Spleen (tissue), 11 donors: ENCODE measurements at regions not wholly inside any gene's neighbourhood (a gene's known extent, or its start where the extent isn't known, plus 50 kb on each side); places are given as distances from the start of the nearest gene placed in this dataset.

Experiments
- DNase-seq: peaks from one replicate; pipeline ENCODE4 v3.0.0-alpha.2; 2020
- H3K27ac ChIP-seq, 8 donors: fragments of 200-600 bp; sonication (generic) in 7 of 8; 1 replicate in 4 of 8; 2 replicates in 4 of 8; pipeline versions ENCODE4 v1.5.0 to v1.8.0; 2016 to 2021; ENCODE audit warnings: inconsistent platforms in 4 of 8, mild to moderate bottlenecking in 4 of 8, moderate library complexity in 1 of 8
- H3K27me3 ChIP-seq, 7 donors: fragments of 200-600 bp; sonication (generic) in 6 of 7; replicated peaks in 1 of 7; 1 replicate in 4 of 7; 2 replicates in 3 of 7; pipeline versions ENCODE4 v1.5.0 to v1.8.0; 2016 to 2021; ENCODE audit warnings: inconsistent platforms in 3 of 7, mild to moderate bottlenecking in 1 of 7
- H3K36me3 ChIP-seq, 6 donors: fragments of 200-600 bp; sonication (generic) in 5 of 6; 1 replicate in 4 of 6; 2 replicates in 2 of 6; pipeline versions ENCODE4 v1.5.0 to v1.8.0; 2016 to 2021; ENCODE audit warnings: inconsistent platforms in 2 of 6
- H3K4me1 ChIP-seq, 6 donors: fragments of 200-600 bp; sonication (generic) in 5 of 6; 1 replicate in 3 of 6; 2 replicates in 3 of 6; pipeline versions ENCODE4 v1.5.0 to v1.8.0; 2016 to 2021; ENCODE audit warnings: inconsistent platforms in 3 of 6
- H3K4me3 ChIP-seq, 8 donors: fragments of 200-600 bp; sonication (generic) in 7 of 8; 1 replicate in 4 of 8; 2 replicates in 4 of 8; pipeline versions ENCODE4 v1.5.0 to v1.8.0; 2016 to 2021; ENCODE audit warnings: inconsistent platforms in 4 of 8, mild to moderate bottlenecking in 4 of 8, moderate library complexity in 2 of 8
- H3K9me3 ChIP-seq, 8 donors: fragments of 200-600 bp; sonication (generic) in 7 of 8; 1 replicate in 4 of 8; 2 replicates in 4 of 8; pipeline versions ENCODE4 v1.5.0 to v1.8.0; 2016 to 2021; ENCODE audit warnings: inconsistent platforms in 4 of 8
- POLR2A ChIP-seq, 3 donors: fragments of 450-650 bp; IDR thresholded peaks; one replicate each; pipeline ENCODE4 v1.5.1; 2017; ENCODE audit warnings: antibody characterized with exemption in 3 of 3, mild to moderate bottlenecking in 1 of 3
- POLR2AphosphoS5 ChIP-seq, 3 donors: sonication (generic); formaldehyde crosslinking; IDR thresholded peaks; one replicate each; pipeline ENCODE4 v1.5.1; 2017; ENCODE audit warnings: antibody characterized with exemption in 3 of 3
- WGBS, 5 donors: extraction: QIAGEN DNeasy Blood & Tissue Kit in 3 of 5; methylation state at CpG; one replicate each; pipeline versions ENCODE4 v1.1.5 to v1.1.7; 2013 to 2018; 5-methylcytosine and 5-hydroxymethylcytosine counted together
- intact Hi-C: fragments of 100-400 bp; cut with DNase I; formaldehyde crosslinking; loops from one replicate; pipeline ENCODE4 v1.15.0; 2023; ENCODE audit warnings: low total_unique reads
- TF ChIP-seq, protein P1 (sequence below), 11 experiments: fragments of 200-600 bp in 7 of 11; fragments of 450-650 bp in 4 of 11; sonication (generic) in 4 of 11; IDR thresholded peaks in 8 of 11; conservative IDR thresholded peaks in 3 of 11; 1 replicate in 7 of 11; 2 replicates in 4 of 11; pipeline versions ENCODE4 v1.4.0 to v1.8.0; 2016 to 2021; ENCODE audit warnings: antibody characterized with exemption in 11 of 11, inconsistent platforms in 4 of 11, mild to moderate bottlenecking in 1 of 11
- donor health status: healthy with polysubstance abuse.
- donor health status: DM: no; HTN: no; CAD: no; lungs with moderate emphysema.
- donor health status: DM: no; HTN: no; CAD: no.
- donor health status: Bipolar disorder and iron deficiency.
- donor health status: healthy.
- donor health status: DM: no; HTN: no; CAD: no.
- donor health status: DM: yes; HTN: yes; CAD: no.

DNA sequence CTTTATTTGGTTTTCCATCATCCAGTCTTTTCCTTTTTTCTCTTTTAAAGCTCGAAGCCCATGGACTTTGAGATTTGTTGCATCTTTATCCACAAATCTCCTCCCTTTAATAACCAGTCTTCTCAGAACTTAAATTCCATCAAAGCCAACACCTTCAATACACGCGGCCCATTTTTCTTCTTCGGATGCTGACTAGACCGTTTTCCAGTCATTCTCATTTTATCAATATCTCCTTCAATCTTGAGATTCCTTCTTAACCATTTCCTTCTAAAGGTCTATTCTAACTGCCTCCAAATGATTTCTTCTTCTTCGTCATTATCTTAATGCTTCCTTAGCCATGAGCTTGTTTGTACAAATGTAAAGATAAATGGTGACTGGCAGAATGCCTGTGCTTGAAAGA is 173.5 kb downstream of the BAMBI start:
- DNase-seq, result no peak
- intact Hi-C loops, result no loop called here
- Histone ChIP-seq H3K27ac (no peak overlapping the region), H3K4me3 (no peak overlapping the region), H3K36me3 (no peaks in the 10 kb centered on the region), H3K4me1 (peaks cover 0 to 6% (median 0%) of the 10 kb centered on the region in 6 donors), H3K9me3 (peaks cover 0 to 4% (median 0%) of the 10 kb centered on the region in 8 donors), H3K27me3 (no peaks in the 10 kb centered on the region)
- TF ChIP-seq, protein P1, sequence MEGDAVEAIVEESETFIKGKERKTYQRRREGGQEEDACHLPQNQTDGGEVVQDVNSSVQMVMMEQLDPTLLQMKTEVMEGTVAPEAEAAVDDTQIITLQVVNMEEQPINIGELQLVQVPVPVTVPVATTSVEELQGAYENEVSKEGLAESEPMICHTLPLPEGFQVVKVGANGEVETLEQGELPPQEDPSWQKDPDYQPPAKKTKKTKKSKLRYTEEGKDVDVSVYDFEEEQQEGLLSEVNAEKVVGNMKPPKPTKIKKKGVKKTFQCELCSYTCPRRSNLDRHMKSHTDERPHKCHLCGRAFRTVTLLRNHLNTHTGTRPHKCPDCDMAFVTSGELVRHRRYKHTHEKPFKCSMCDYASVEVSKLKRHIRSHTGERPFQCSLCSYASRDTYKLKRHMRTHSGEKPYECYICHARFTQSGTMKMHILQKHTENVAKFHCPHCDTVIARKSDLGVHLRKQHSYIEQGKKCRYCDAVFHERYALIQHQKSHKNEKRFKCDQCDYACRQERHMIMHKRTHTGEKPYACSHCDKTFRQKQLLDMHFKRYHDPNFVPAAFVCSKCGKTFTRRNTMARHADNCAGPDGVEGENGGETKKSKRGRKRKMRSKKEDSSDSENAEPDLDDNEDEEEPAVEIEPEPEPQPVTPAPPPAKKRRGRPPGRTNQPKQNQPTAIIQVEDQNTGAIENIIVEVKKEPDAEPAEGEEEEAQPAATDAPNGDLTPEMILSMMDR (IDR thresholded peaks at IDR 0.05 in 8 of 11, conservative IDR thresholded peaks at IDR 0.05 in 3 of 11), result no peak
- TF ChIP-seq POLR2AphosphoS5 (IDR thresholded peaks at IDR 0.05), result no peak
- WGBS, 5 donors, result 88 to 92% (median 91%) methylated on average over 6 of the region's 6 CpGs

DNA sequence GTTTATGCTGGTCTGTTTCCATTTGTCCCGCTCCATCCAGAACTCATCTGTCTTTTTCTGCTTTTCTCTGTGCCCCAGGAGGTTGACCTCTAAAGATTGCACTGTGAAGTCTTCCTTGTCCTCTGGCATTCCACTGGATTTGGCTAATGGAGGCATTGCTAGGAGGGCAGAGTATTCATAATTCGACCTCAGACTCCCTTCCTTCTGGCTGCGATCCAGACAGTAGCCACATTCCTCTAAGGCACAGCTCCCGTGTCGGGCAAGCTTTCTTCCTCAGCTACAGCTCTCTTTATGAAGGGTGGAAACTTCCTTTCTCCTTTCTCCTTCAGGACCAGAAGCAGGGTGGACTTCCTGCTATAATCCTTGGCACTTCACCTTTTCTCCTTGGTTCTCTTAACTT is 175.9 kb downstream of the BAMBI start:
- Histone ChIP-seq H3K9me3 (peaks cover 0 to 5% (median 0%) of the 10 kb centered on the region in 8 donors), H3K27me3 (no peaks in the 10 kb centered on the region), H3K27ac (peak overlapping the region in 1 of 8 donors; percentile 28), H3K4me3 (no peak overlapping the region), H3K4me1 (peaks cover 0 to 6% (median 0%) of the 10 kb centered on the region in 6 donors), H3K36me3 (no peaks in the 10 kb centered on the region)
- peak in 1 of 3 donors; percentile 9 for TF ChIP-seq POLR2AphosphoS5 (IDR thresholded peaks at IDR 0.05)
- no peak for TF ChIP-seq POLR2A (IDR thresholded peaks at IDR 0.05)
- TF ChIP-seq, protein P1 (IDR thresholded peaks at IDR 0.05 in 8 of 11, conservative IDR thresholded peaks at IDR 0.05 in 3 of 11), result no peak
- intact Hi-C loops, result no loop called here
- no peak for DNase-seq
- 45 to 72% (median 58%) methylated on average over 5 of the region's 5 CpGs for WGBS, 5 donors

DNA sequence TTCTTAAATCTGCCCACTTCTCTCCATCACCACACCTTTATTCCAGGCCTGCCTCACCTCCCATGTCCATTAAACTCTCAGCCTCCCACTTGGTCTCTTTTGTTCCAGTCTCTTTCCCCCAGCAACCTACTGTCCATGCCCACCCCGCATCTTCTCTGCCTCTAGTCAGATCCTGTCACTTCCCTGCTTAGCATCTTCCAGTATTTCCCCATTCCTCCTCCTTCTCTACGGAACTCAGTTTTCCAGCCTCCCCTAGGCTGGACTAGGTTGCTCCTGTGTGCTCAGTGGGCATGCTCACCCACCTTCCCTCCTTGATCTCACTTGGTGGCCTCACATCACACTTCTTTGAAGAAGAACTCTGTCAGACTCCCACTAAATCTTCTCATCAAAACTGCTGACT is 179.8 kb downstream of the BAMBI start:
- intact Hi-C loops, result no loop called here
- no peak overlapping the region for H3K4me3 ChIP-seq
- peaks cover 0 to 4% (median 0%) of the 10 kb centered on the region in 7 donors for H3K27me3 ChIP-seq
- peaks cover 0 to 5% (median 0%) of the 10 kb centered on the region in 8 donors for H3K9me3 ChIP-seq
- no peak for TF ChIP-seq POLR2A (IDR thresholded peaks at IDR 0.05)
- TF ChIP-seq, protein P1 (IDR thresholded peaks at IDR 0.05 in 8 of 11, conservative IDR thresholded peaks at IDR 0.05 in 3 of 11), result no peak
- no peak for TF ChIP-seq POLR2AphosphoS5 (IDR thresholded peaks at IDR 0.05)
- no peaks in the 10 kb centered on the region for H3K36me3 ChIP-seq
- WGBS, 5 donors, result 88 to 98% (median 95%) methylated on average over 2 of the region's 2 CpGs
- DNase-seq, result no peak
- H3K4me1 ChIP-seq, result peaks cover 0 to 6% (median 0%) of the 10 kb centered on the region in 6 donors
- H3K27ac ChIP-seq, result no peak overlapping the region

DNA sequence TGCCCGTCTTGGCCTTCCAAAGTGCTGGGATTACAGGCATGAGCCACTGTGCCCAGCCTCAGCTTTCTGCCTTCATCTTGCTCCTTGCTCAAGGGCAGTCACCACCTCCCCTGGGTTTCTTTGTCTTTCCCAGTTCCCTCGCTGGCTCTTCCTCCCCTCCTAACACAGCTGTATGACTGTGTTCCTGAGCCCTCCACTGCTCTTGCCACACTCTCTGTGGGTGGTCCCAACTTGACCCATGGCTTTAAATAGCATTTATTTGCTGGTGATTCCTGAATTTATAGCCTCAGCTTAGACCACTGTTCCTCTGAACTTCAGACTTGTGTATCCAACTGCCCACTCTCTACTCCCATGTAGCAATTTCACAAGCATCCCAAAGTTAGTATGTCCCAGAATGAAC is 181.3 kb downstream of the BAMBI start:
- no peak for DNase-seq
- H3K9me3 ChIP-seq, result peaks cover 0 to 5% (median 0%) of the 10 kb centered on the region in 8 donors
- TF ChIP-seq, protein P1 (IDR thresholded peaks at IDR 0.05 in 8 of 11, conservative IDR thresholded peaks at IDR 0.05 in 3 of 11), result no peak
- TF ChIP-seq POLR2AphosphoS5 (IDR thresholded peaks at IDR 0.05) (no peak), POLR2A (IDR thresholded peaks at IDR 0.05) (no peak)
- H3K4me3 ChIP-seq, result no peak overlapping the region
- WGBS, 5 donors, result 79 to 100% (median 89%) methylated on average over 2 of the region's 2 CpGs
- no peak overlapping the region for H3K27ac ChIP-seq
- intact Hi-C loops, result no loop called here
- no peaks in the 10 kb centered on the region for H3K36me3 ChIP-seq
- peaks cover 0 to 4% (median 0%) of the 10 kb centered on the region in 7 donors for H3K27me3 ChIP-seq
- H3K4me1 ChIP-seq, result peaks cover 0 to 2% (median 0%) of the 10 kb centered on the region in 6 donors
